Mucosa of descending colon (tissue), 3 donors: ENCODE measurements at regions not wholly inside any gene's neighbourhood (a gene's known extent, or its start where the extent isn't known, plus 50 kb on each side); places are given as distances from the start of the nearest gene placed in this dataset.
A peak's percentile ranks its signal among the peaks of the same experiment; 100 is the strongest.

ENCODE experiments used
- ATAC-seq: fragments of 200-7000 bp; cut with Tn5 transposase; one replicate; pipeline ENCODE4 v1.9.1; 2020; ENCODE audit warnings: mild to moderate bottlenecking, moderate library complexity
- DNase-seq, 3 donors: peaks; one replicate each; pipeline ENCODE4 v3.0.0-alpha.2; 2020
- H3K36me3 ChIP-seq: fragments of 200-600 bp; one replicate; pipeline ENCODE4 v1.8.0; 2021; ENCODE audit warnings: low read depth, mild to moderate bottlenecking
- H3K4me1 ChIP-seq: fragments of 200-600 bp; one replicate; pipeline ENCODE4 v1.8.0; 2021; ENCODE audit warnings: low read depth, mild to moderate bottlenecking
- H3K4me3 ChIP-seq: fragments of 200-600 bp; one replicate; pipeline ENCODE4 v1.8.0; 2021; ENCODE audit warnings: mild to moderate bottlenecking
- H3K9me3 ChIP-seq: fragments of 200-600 bp; one replicate; pipeline ENCODE4 v1.8.0; 2021; ENCODE audit warnings: mild to moderate bottlenecking
- intact Hi-C, 2 donors: fragments of 100-400 bp; cut with DNase I in 1 of 2; cut with micrococcal nuclease in 1 of 2; formaldehyde crosslinking; loops; one replicate each; pipeline versions ENCODE4 v1.11.0 to v1.11.1; 2022; cut with DNase I, micrococcal nuclease
- TF ChIP-seq, protein P1 (sequence below): fragments of 200-600 bp; IDR thresholded peaks from one replicate; pipeline ENCODE4 v1.8.0; 2022; ENCODE audit warnings: antibody characterized with exemption, mild to moderate bottlenecking
- donor health status: DM: no; HTN: no; CAD: no; lungs with moderate emphysema.
- donor health status: DM: no; HTN: no; CAD: no.
- donor health status: DM: no; HTN: yes; CAD: no.

DNA sequence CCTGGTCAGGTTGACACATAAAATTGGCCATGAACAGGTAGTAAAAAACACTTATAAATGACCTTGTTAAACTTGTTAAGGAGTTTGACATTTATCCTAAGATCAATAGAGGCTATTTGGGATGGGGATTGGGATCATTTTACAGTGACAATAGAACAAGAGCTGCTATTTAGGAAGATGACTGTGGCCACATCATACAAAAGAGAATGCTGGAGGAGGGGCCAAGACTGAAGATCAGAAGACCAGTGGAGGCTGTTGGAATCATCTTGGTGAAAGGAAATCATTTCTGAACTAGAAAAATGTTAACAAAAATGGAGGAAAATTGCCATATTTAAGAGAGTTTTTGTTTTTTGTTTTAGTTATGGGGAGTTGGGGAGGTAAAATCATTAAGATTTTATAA, 304.8 kb upstream of the TLE4 start:
- TF ChIP-seq, protein P1, sequence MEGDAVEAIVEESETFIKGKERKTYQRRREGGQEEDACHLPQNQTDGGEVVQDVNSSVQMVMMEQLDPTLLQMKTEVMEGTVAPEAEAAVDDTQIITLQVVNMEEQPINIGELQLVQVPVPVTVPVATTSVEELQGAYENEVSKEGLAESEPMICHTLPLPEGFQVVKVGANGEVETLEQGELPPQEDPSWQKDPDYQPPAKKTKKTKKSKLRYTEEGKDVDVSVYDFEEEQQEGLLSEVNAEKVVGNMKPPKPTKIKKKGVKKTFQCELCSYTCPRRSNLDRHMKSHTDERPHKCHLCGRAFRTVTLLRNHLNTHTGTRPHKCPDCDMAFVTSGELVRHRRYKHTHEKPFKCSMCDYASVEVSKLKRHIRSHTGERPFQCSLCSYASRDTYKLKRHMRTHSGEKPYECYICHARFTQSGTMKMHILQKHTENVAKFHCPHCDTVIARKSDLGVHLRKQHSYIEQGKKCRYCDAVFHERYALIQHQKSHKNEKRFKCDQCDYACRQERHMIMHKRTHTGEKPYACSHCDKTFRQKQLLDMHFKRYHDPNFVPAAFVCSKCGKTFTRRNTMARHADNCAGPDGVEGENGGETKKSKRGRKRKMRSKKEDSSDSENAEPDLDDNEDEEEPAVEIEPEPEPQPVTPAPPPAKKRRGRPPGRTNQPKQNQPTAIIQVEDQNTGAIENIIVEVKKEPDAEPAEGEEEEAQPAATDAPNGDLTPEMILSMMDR, result no peak
- intact Hi-C loops, result no loop called here
- Histone ChIP-seq H3K4me1 (no peaks in the 10 kb centered on the region), H3K4me3 (no peak overlapping the region), H3K36me3 (no peaks in the 10 kb centered on the region), H3K9me3 (no peaks in the 10 kb centered on the region)
- ATAC-seq (no peak), DNase-seq (no peak)

DNA sequence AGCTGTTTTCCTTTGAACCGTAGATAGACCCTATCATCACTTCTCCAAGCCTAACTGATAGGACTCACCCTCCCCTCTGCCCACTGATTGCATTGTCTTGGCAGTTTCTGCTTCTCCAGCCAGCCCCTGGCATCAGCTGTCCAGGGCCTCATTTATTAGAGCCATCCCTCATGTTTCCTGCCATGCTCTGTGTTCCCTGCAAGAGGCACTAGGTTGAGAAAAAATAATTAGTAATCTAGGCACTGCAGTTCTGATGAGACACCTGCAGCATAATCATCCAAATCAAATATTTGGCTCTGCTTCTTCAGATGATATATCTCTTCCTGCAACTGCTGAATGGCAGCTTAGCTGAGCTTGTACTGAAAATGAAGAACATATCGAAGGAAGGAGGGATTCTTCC, 303.0 kb upstream of the TLE4 start:
- H3K4me3 ChIP-seq, result no peak overlapping the region
- TF ChIP-seq, protein P1, result no peak
- intact Hi-C loops, result no loop called here
- H3K4me1 ChIP-seq, result no peaks in the 10 kb centered on the region
- no peak for ATAC-seq
- no peaks in the 10 kb centered on the region for H3K9me3 ChIP-seq
- DNase-seq, result no peak
- no peaks in the 10 kb centered on the region for H3K36me3 ChIP-seq

DNA sequence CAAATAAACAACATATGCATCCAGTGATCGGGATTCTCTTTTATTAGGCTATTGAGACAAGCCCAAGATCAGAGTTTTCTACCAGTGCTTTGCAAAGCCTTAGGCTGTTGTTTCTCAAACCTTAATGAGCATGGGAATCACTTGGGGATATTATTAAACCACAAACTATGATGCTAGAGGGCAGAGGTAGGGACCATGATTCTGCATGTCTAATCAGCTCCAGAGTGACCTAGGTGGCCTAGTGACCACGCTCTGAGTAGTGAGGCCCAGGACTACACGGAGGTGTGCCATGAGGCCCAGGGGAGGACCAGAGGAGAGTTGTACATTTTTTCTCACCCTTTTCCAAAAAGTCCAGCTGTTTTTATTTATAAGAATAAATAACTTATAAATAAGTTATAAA, 298.5 kb upstream of the TLE4 start:
- no peak for ATAC-seq

DNA sequence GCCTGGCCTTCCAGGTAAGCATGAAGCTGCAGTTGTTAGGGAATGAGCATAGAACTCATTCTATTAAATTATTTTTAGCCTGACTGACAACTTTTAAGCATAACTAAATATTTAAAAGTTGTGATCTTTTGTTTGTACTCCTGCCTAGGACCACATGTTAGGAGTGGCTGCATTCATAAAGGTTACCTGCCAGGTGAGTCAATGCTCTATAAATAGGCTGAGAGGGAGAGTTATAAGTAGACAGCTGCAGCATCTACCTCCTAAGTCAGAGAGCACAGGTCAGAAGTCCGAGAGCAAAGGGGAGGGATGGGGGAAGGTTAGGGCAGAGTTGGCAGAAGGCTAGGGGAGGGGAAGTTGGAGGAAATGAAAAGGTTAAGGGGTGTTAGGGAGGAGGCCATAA, 292.4 kb upstream of the TLE4 start:
- intact Hi-C loops, result no loop called here
- Histone ChIP-seq H3K36me3 (no peaks in the 10 kb centered on the region), H3K9me3 (no peaks in the 10 kb centered on the region), H3K4me1 (no peaks in the 10 kb centered on the region), H3K4me3 (no peak overlapping the region)
- TF ChIP-seq, protein P1, result no peak
- peak; percentile 48 for ATAC-seq
- DNase-seq, result no peak

More for the DNA sequence above, 298.5 kb upstream of the TLE4 start:
- Histone ChIP-seq H3K36me3 (no peaks in the 10 kb centered on the region), H3K4me1 (no peaks in the 10 kb centered on the region), H3K9me3 (no peaks in the 10 kb centered on the region), H3K4me3 (no peak overlapping the region)
- TF ChIP-seq, protein P1, result no peak
- intact Hi-C loops, result no loop called here
- no peak for DNase-seq

GRCh38 chr9:79280691-79281090, 291.1 kb upstream of the TLE4 start:
- Histone ChIP-seq H3K36me3 (no peaks in the 10 kb centered on the region), H3K4me1 (no peaks in the 10 kb centered on the region), H3K4me3 (no peak overlapping the region), H3K9me3 (no peaks in the 10 kb centered on the region)
- TF ChIP-seq, protein P1, result no peak
- intact Hi-C loops, result no loop called here
- ATAC-seq (no peak), DNase-seq (no peak)

GRCh38 chr9:79284081-79284480, 287.7 kb upstream of the TLE4 start:
- no peaks in the 10 kb centered on the region for H3K36me3 ChIP-seq
- TF ChIP-seq, protein P1, result no peak
- intact Hi-C loops, result no loop called here

More at GRCh38 chr9:79284081-79284480, 287.7 kb upstream of the TLE4 start:
- H3K4me3 ChIP-seq, result no peak overlapping the region
- ATAC-seq (no peak), DNase-seq (no peak)
- no peaks in the 10 kb centered on the region for H3K9me3 ChIP-seq
- H3K4me1 ChIP-seq, result no peaks in the 10 kb centered on the region
